Mammary epithelial cell (primary cell): ENCODE measurements at regions not wholly inside any gene's neighbourhood (a gene's known extent, or its start where the extent isn't known, plus 50 kb on each side); places are given as distances from the start of the nearest gene placed in this dataset.
"Not testable (repeated sequence)": the region's sequence is repeated elsewhere in the genome, so short reads cannot be mapped to it uniquely, and the experiment has no call there.

Source experiments
- EZH2 ChIP-seq: IDR thresholded peaks from 2 replicates; pipeline ENCODE4 v1.6.1; 2012; ENCODE audit warnings: low read length, inconsistent platforms, borderline replicate concordance
- TF ChIP-seq, protein P1 (sequence below), 2 donors: IDR thresholded peaks in 1 of 2; conservative IDR thresholded peaks in 1 of 2; 2 replicates each; pipeline ENCODE4 v1.5.1; 2011 to 2012; ENCODE audit warnings: inconsistent platforms in 2 of 2, low read length in 2 of 2, mild to moderate bottlenecking in 2 of 2, control low read depth in 1 of 2, low read depth in 1 of 2; ENCODE audit not compliant: insufficient read depth in 1 of 2; ENCODE audit errors: extremely low read depth in 1 of 2

DNA sequence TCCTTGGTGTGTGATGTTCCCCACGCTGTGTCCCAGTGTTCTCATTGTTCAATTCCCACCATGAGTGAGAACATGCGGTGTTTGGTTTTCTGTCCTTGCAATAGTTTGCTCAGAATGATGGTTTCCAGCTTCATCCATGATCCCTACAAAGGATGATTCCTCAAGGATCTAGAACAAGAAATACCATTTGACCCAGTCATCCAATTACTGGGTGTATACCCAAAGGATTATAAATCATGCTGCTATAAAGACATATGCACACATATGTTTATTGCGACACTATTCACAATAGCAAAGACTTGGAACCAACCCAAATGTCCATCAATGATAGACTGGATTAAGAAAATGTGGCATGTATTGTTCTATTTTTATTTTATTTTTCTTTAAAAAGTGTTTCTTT, 1351.3 kb upstream of the CDH9 start:
- TF ChIP-seq, protein P1, sequence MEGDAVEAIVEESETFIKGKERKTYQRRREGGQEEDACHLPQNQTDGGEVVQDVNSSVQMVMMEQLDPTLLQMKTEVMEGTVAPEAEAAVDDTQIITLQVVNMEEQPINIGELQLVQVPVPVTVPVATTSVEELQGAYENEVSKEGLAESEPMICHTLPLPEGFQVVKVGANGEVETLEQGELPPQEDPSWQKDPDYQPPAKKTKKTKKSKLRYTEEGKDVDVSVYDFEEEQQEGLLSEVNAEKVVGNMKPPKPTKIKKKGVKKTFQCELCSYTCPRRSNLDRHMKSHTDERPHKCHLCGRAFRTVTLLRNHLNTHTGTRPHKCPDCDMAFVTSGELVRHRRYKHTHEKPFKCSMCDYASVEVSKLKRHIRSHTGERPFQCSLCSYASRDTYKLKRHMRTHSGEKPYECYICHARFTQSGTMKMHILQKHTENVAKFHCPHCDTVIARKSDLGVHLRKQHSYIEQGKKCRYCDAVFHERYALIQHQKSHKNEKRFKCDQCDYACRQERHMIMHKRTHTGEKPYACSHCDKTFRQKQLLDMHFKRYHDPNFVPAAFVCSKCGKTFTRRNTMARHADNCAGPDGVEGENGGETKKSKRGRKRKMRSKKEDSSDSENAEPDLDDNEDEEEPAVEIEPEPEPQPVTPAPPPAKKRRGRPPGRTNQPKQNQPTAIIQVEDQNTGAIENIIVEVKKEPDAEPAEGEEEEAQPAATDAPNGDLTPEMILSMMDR (conservative IDR thresholded peaks at IDR 0.05 in 1 of 2, IDR thresholded peaks at IDR 0.05 in 1 of 2; ENCODE audit: extremely low read depth in 1 of 2, insufficient read depth in 1 of 2, low read depth in 1 of 2, low read length in 2 of 2): not testable (repeated sequence)
- TF ChIP-seq EZH2: not testable (repeated sequence)
